Adrenal gland (tissue), 5 donors: ENCODE measurements at regions not wholly inside any gene's neighbourhood (a gene's known extent, or its start where the extent isn't known, plus 50 kb on each side); places are given as distances from the start of the nearest gene placed in this dataset.
"Not testable (repeated sequence)": the region's sequence is repeated elsewhere in the genome, so short reads cannot be mapped to it uniquely, and the experiment has no call there.

Source experiments
- POLR2A ChIP-seq, 2 donors: fragments of 450-650 bp; IDR thresholded peaks; one replicate each; pipeline ENCODE4 v1.6.1; 2017; ENCODE audit warnings: antibody characterized with exemption in 2 of 2, mild to moderate bottlenecking in 2 of 2, moderate library complexity in 1 of 2
- TF ChIP-seq, protein P1 (sequence below), 6 experiments: fragments of 450-650 bp in 4 of 6; fragments of 200-600 bp in 2 of 6; sonication (generic) in 1 of 6; IDR thresholded peaks; 1 replicate in 5 of 6; 2 replicates in 1 of 6; pipeline versions ENCODE4 v1.5.1 to v1.8.0; 2016 to 2021; ENCODE audit warnings: antibody characterized with exemption in 6 of 6, mild to moderate bottlenecking in 2 of 6, moderate library complexity in 1 of 6
- donor health status: DM: no; HTN: no; CAD: no.

DNA sequence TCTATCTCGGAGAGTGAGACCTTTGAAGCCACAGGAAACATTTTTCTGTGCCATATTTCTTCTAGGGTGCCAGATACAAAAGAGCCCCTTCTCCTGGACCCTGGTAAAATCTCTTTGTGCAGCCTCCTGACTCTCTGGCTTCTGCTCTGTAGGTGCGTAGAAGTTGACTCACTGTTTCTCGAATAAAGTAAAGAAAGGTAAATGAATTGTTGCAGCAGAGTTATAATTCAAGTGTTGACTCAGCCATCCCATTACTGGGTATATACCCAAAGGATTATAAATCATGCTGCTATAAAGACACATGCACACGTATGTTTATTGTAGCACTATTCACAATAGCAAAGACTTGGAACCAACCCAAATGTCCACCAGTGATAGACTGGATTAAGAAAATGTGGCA is 371.0 kb downstream of the OSTF1 start:
- TF ChIP-seq, protein P1, sequence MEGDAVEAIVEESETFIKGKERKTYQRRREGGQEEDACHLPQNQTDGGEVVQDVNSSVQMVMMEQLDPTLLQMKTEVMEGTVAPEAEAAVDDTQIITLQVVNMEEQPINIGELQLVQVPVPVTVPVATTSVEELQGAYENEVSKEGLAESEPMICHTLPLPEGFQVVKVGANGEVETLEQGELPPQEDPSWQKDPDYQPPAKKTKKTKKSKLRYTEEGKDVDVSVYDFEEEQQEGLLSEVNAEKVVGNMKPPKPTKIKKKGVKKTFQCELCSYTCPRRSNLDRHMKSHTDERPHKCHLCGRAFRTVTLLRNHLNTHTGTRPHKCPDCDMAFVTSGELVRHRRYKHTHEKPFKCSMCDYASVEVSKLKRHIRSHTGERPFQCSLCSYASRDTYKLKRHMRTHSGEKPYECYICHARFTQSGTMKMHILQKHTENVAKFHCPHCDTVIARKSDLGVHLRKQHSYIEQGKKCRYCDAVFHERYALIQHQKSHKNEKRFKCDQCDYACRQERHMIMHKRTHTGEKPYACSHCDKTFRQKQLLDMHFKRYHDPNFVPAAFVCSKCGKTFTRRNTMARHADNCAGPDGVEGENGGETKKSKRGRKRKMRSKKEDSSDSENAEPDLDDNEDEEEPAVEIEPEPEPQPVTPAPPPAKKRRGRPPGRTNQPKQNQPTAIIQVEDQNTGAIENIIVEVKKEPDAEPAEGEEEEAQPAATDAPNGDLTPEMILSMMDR (IDR thresholded peaks at IDR 0.05), result not testable (repeated sequence)
- not testable (repeated sequence) for TF ChIP-seq POLR2A (IDR thresholded peaks at IDR 0.05)
